WTC11 (cell line): ENCODE measurements at regions not wholly inside any gene's neighbourhood (a gene's known extent, or its start where the extent isn't known, plus 50 kb on each side); places are given as distances from the start of the nearest gene placed in this dataset.

Experiments used
- ATAC-seq: fragments of 200-7000 bp; cut with Tn5 transposase; 2 replicates; pipeline ENCODE4 v1.10.0; 2021; ENCODE audit warnings: mild to moderate bottlenecking, moderate library complexity
- CTCF ChIA-PET: fragments of 300-600 bp; sonication (Branson Sonifier 250); formaldehyde crosslinking; loops from one replicate; lab custom pipeline; 2021; ENCODE audit warnings: antibody characterized with exemption; lab: Charles Lee
- POLR2A ChIA-PET: fragments of 350-600 bp; sonication (Branson Sonifier 250); formaldehyde crosslinking; loops from one replicate; lab custom pipeline; 2021; ENCODE audit warnings: antibody characterized with exemption; lab: Charles Lee
- DNase-seq: peaks from one replicate; pipeline ENCODE4 v3.0.0; 2021; ENCODE audit warnings: low spot score
- H3K27ac Mint-ChIP-seq: 2 replicates; pipeline ENCODE4 v1.8.0; 2021; ENCODE audit warnings: mixed read lengths
- H3K27me3 Mint-ChIP-seq: 2 replicates; pipeline ENCODE4 v1.8.0; 2021; ENCODE audit warnings: low read depth, mild to moderate bottlenecking, moderate library complexity, mixed read lengths
- H3K36me3 Mint-ChIP-seq: 2 replicates; pipeline ENCODE4 v1.8.0; 2021; ENCODE audit warnings: mixed read lengths
- H3K4me1 Mint-ChIP-seq: 2 replicates; pipeline ENCODE4 v1.8.0; 2022; ENCODE audit warnings: mixed read lengths
- H3K4me3 Mint-ChIP-seq: 2 replicates; pipeline ENCODE4 v1.8.0; 2021; ENCODE audit warnings: mild to moderate bottlenecking, moderate library complexity, mixed read lengths
- H3K9me3 Mint-ChIP-seq: 2 replicates; pipeline ENCODE4 v1.8.0; 2021; ENCODE audit warnings: mixed read lengths
- CBFB ChIP-seq: sonication (generic); formaldehyde crosslinking; IDR thresholded peaks from 2 replicates; pipeline ENCODE4 v1.8.1; 2022; ENCODE audit warnings: mild to moderate bottlenecking, low read depth, missing genetic modification reagents
- CREM ChIP-seq: sonication (generic); formaldehyde crosslinking; IDR thresholded peaks from 2 replicates; pipeline ENCODE4 v1.8.1; 2022; ENCODE audit warnings: mild to moderate bottlenecking, missing genetic modification reagents, moderate library complexity
- ETV6 ChIP-seq: sonication (generic); formaldehyde crosslinking; IDR thresholded peaks from 2 replicates; pipeline ENCODE4 v1.8.1; 2022; ENCODE audit warnings: mild to moderate bottlenecking, missing genetic modification reagents
- FOXK1 ChIP-seq: sonication (generic); formaldehyde crosslinking; IDR thresholded peaks from 2 replicates; pipeline ENCODE4 v1.8.0; 2022; ENCODE audit warnings: mild to moderate bottlenecking, moderate library complexity, missing genetic modification reagents
- FOXP1 ChIP-seq: sonication (generic); formaldehyde crosslinking; IDR thresholded peaks from 2 replicates; pipeline ENCODE4 v1.8.0; 2022; ENCODE audit warnings: missing genetic modification reagents, mild to moderate bottlenecking, moderate library complexity, borderline replicate concordance
- MYBL2 ChIP-seq: sonication (generic); formaldehyde crosslinking; IDR thresholded peaks from 2 replicates; pipeline ENCODE4 v1.8.1; 2023; ENCODE audit warnings: mild to moderate bottlenecking, moderate library complexity, missing genetic modification reagents
- NR1H2 ChIP-seq: sonication (generic); formaldehyde crosslinking; IDR thresholded peaks from 2 replicates; pipeline ENCODE4 v1.9.0; 2021; ENCODE audit warnings: mild to moderate bottlenecking, moderate library complexity, missing genetic modification reagents
- SP1 ChIP-seq: sonication (generic); formaldehyde crosslinking; conservative IDR thresholded peaks from 2 replicates; pipeline ENCODE4 v1.8.1; 2022; ENCODE audit warnings: missing genetic modification reagents
- ZNF121 ChIP-seq: sonication (generic); formaldehyde crosslinking; IDR thresholded peaks from 2 replicates; pipeline ENCODE4 v1.8.0; 2023; ENCODE audit warnings: missing genetic modification reagents
- ZNF263 ChIP-seq: sonication (generic); formaldehyde crosslinking; IDR thresholded peaks from 2 replicates; pipeline ENCODE4 v1.8.1; 2022; ENCODE audit warnings: low read depth, mild to moderate bottlenecking, moderate library complexity, missing genetic modification reagents
- ZNF671 ChIP-seq: fragments of 250-450 bp; sonication (Bioruptor Pico); IDR thresholded peaks from 2 replicates; pipeline ENCODE4 v1.8.0; 2021; ENCODE audit warnings: mild to moderate bottlenecking
- TF ChIP-seq, protein P1 (sequence below): fragments of 250-450 bp; sonication (Bioruptor Pico); IDR thresholded peaks from 2 replicates; pipeline ENCODE4 v1.8.0; 2021; ENCODE audit warnings: mild to moderate bottlenecking
- TF ChIP-seq, protein P2 (sequence below): fragments of 200-600 bp; IDR thresholded peaks from 2 replicates; pipeline ENCODE4 v1.8.0; 2022; ENCODE audit warnings: antibody characterized with exemption
- TF ChIP-seq, protein P3 (sequence below): sonication (generic); formaldehyde crosslinking; IDR thresholded peaks from 2 replicates; pipeline ENCODE4 v1.8.1; 2022; ENCODE audit warnings: low read depth, mild to moderate bottlenecking, moderate library complexity, missing genetic modification reagents, borderline replicate concordance
- TF ChIP-seq, protein P4 (sequence below): sonication (generic); formaldehyde crosslinking; IDR thresholded peaks from 2 replicates; pipeline ENCODE4 v1.8.0; 2022; ENCODE audit warnings: mild to moderate bottlenecking, missing genetic modification reagents
- TF ChIP-seq, protein P5 (sequence below): fragments of 250-450 bp; sonication (Bioruptor Pico); IDR thresholded peaks from 2 replicates; pipeline ENCODE4 v1.9.0; 2021; ENCODE audit warnings: mild to moderate bottlenecking
- TF ChIP-seq, protein P6 (sequence below): fragments of 250-450 bp; sonication (Bioruptor Pico); conservative IDR thresholded peaks from 2 replicates; pipeline ENCODE4 v1.9.0; 2021; ENCODE audit warnings: mild to moderate bottlenecking
- TF ChIP-seq, protein P7 (sequence below): sonication (generic); formaldehyde crosslinking; IDR thresholded peaks from 2 replicates; pipeline ENCODE4 v1.8.1; 2022; ENCODE audit warnings: low read depth, missing genetic modification reagents, borderline replicate concordance
- TF ChIP-seq, protein P8 (sequence below): sonication (generic); formaldehyde crosslinking; IDR thresholded peaks from 2 replicates; pipeline ENCODE4 v1.8.1; 2023; ENCODE audit warnings: mild to moderate bottlenecking, missing genetic modification reagents
- TF ChIP-seq, protein P9 (sequence below): sonication (generic); formaldehyde crosslinking; IDR thresholded peaks from 2 replicates; pipeline ENCODE4 v1.8.0; 2023; ENCODE audit warnings: mild to moderate bottlenecking, missing genetic modification reagents
- TF ChIP-seq, protein P10 (sequence below): sonication (generic); formaldehyde crosslinking; IDR thresholded peaks from 2 replicates; pipeline ENCODE4 v1.8.1; 2023; ENCODE audit warnings: mild to moderate bottlenecking, missing genetic modification reagents, moderate library complexity
- TF ChIP-seq, protein P11 (sequence below): sonication (generic); formaldehyde crosslinking; IDR thresholded peaks from 2 replicates; pipeline ENCODE4 v1.8.0; 2022; ENCODE audit warnings: mild to moderate bottlenecking, missing genetic modification reagents

DNA sequence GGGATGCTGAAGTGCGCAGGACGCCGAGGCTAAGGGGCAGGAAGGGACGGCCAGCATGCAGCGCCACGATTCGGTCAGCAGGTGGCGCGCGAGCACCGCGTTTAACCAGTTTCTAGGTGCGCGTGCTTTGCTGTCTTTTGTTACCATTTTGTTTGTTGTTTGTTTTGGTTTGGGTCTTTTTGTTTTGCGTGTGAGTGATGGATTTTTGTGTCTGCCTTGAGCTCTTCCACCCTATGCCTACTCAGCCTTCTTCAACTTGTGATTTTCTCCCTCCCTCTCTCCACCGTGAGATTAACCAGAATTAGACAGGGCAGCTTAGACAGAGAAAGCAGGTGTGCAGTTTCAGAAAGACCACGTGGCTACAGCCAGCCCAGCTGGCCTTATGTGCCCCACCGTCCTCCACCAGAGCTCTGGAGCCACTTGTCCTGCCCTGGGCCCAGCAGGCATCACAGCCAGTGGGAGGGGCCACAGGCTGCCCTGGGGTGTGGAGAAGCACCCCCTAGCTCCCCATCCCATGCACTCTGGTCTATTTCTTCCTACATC, 180.2 kb downstream of the RNF144A start:
- no peak overlapping the region for H3K27ac Mint-ChIP-seq
- no peaks in the 10 kb centered on the region for H3K9me3 Mint-ChIP-seq
- peaks cover 8% of the 10 kb centered on the region for H3K27me3 Mint-ChIP-seq
- ATAC-seq (peak; percentile 98), DNase-seq (peak; percentile 83)
- ChIA-PET CTCF (interaction anchor here (0.8 to 1.7 kb wide), 12 partner anchors 9 to 1796 kb away, joined by 3 to 14 read pairs (median 3); no protein-coding TSS in a partner anchor), POLR2A (no interaction called here)
- H3K4me3 Mint-ChIP-seq, result peak overlapping the region; percentile 12; the same call in 1 of the 2 replicates
- H3K4me1 Mint-ChIP-seq, result peaks cover 7% of the 10 kb centered on the region
- H3K36me3 Mint-ChIP-seq, result no peaks in the 10 kb centered on the region
- TF ChIP-seq, protein P1, sequence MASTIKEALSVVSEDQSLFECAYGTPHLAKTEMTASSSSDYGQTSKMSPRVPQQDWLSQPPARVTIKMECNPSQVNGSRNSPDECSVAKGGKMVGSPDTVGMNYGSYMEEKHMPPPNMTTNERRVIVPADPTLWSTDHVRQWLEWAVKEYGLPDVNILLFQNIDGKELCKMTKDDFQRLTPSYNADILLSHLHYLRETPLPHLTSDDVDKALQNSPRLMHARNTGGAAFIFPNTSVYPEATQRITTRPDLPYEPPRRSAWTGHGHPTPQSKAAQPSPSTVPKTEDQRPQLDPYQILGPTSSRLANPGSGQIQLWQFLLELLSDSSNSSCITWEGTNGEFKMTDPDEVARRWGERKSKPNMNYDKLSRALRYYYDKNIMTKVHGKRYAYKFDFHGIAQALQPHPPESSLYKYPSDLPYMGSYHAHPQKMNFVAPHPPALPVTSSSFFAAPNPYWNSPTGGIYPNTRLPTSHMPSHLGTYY (CRISPR knock-in tag), result no peak
- TF ChIP-seq, protein P2, sequence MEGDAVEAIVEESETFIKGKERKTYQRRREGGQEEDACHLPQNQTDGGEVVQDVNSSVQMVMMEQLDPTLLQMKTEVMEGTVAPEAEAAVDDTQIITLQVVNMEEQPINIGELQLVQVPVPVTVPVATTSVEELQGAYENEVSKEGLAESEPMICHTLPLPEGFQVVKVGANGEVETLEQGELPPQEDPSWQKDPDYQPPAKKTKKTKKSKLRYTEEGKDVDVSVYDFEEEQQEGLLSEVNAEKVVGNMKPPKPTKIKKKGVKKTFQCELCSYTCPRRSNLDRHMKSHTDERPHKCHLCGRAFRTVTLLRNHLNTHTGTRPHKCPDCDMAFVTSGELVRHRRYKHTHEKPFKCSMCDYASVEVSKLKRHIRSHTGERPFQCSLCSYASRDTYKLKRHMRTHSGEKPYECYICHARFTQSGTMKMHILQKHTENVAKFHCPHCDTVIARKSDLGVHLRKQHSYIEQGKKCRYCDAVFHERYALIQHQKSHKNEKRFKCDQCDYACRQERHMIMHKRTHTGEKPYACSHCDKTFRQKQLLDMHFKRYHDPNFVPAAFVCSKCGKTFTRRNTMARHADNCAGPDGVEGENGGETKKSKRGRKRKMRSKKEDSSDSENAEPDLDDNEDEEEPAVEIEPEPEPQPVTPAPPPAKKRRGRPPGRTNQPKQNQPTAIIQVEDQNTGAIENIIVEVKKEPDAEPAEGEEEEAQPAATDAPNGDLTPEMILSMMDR, result peak; percentile 95
- TF ChIP-seq, protein P3, sequence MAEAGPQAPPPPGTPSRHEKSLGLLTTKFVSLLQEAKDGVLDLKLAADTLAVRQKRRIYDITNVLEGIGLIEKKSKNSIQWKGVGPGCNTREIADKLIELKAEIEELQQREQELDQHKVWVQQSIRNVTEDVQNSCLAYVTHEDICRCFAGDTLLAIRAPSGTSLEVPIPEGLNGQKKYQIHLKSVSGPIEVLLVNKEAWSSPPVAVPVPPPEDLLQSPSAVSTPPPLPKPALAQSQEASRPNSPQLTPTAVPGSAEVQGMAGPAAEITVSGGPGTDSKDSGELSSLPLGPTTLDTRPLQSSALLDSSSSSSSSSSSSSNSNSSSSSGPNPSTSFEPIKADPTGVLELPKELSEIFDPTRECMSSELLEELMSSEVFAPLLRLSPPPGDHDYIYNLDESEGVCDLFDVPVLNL (CRISPR knock-in tag), result no peak
- TF ChIP-seq FOXK1, result 0 out of 2 replicates have a peak, but pooled peaks have one; percentile 11
- no peak for TF ChIP-seq NR1H2 (CRISPR knock-in tag)
- TF ChIP-seq ZNF671, result no peak
- TF ChIP-seq CBFB (CRISPR knock-in tag), result no peak
- TF ChIP-seq CREM (CRISPR knock-in tag), result no peak
- no peak for TF ChIP-seq ZNF121 (CRISPR knock-in tag)
- TF ChIP-seq, protein P4, sequence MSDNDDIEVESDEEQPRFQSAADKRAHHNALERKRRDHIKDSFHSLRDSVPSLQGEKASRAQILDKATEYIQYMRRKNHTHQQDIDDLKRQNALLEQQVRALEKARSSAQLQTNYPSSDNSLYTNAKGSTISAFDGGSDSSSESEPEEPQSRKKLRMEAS (CRISPR knock-in tag), result peak; percentile 65
- TF ChIP-seq, protein P5, sequence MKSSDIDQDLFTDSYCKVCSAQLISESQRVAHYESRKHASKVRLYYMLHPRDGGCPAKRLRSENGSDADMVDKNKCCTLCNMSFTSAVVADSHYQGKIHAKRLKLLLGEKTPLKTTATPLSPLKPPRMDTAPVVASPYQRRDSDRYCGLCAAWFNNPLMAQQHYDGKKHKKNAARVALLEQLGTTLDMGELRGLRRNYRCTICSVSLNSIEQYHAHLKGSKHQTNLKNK (CRISPR knock-in tag), result no peak
- peak; percentile 56 for TF ChIP-seq FOXP1 (CRISPR knock-in tag)
- TF ChIP-seq, protein P6, sequence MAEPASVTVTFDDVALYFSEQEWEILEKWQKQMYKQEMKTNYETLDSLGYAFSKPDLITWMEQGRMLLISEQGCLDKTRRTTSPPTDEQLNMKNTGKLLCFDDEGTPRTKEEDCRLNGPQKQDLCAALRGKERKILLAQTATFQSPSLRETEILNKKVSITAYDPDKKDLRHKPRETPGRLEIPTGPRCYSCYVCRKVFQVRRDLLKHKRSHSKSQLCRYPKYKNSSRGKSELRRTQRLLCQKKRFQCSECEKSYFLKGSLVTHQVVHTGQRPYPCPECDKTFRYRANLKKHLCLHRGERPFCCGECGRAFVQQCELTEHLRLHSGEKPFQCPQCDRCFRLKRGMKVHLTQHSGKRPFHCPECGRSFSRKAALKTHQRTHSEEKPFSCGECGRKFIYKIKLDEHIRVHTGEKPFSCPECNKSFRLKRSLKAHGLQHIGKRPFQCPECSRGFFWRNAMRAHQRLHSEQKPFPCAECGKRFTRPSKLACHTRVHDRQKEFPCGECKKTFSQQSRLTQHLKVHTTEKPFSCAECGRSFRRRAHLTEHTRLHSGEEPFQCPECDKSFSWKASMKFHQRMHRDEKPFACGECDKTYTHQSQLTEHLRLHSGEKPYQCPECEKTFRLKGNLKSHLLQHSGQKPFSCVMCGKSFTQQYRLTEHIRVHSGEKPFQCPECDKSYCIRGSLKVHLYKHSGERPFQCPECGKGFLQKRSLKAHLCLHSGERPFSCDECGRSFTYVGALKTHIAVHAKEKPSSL (CRISPR knock-in tag), result no peak
- TF ChIP-seq, protein P7, sequence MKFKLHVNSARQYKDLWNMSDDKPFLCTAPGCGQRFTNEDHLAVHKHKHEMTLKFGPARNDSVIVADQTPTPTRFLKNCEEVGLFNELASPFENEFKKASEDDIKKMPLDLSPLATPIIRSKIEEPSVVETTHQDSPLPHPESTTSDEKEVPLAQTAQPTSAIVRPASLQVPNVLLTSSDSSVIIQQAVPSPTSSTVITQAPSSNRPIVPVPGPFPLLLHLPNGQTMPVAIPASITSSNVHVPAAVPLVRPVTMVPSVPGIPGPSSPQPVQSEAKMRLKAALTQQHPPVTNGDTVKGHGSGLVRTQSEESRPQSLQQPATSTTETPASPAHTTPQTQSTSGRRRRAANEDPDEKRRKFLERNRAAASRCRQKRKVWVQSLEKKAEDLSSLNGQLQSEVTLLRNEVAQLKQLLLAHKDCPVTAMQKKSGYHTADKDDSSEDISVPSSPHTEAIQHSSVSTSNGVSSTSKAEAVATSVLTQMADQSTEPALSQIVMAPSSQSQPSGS (CRISPR knock-in tag), result no peak
- TF ChIP-seq, protein P8, sequence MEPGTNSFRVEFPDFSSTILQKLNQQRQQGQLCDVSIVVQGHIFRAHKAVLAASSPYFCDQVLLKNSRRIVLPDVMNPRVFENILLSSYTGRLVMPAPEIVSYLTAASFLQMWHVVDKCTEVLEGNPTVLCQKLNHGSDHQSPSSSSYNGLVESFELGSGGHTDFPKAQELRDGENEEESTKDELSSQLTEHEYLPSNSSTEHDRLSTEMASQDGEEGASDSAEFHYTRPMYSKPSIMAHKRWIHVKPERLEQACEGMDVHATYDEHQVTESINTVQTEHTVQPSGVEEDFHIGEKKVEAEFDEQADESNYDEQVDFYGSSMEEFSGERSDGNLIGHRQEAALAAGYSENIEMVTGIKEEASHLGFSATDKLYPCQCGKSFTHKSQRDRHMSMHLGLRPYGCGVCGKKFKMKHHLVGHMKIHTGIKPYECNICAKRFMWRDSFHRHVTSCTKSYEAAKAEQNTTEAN (CRISPR knock-in tag), result no peak; the same call in 1 of the 2 replicates
- 0 out of 2 replicates have a peak, but pooled peaks have one; percentile 17 for TF ChIP-seq SP1 (CRISPR knock-in tag)
- TF ChIP-seq, protein P9, sequence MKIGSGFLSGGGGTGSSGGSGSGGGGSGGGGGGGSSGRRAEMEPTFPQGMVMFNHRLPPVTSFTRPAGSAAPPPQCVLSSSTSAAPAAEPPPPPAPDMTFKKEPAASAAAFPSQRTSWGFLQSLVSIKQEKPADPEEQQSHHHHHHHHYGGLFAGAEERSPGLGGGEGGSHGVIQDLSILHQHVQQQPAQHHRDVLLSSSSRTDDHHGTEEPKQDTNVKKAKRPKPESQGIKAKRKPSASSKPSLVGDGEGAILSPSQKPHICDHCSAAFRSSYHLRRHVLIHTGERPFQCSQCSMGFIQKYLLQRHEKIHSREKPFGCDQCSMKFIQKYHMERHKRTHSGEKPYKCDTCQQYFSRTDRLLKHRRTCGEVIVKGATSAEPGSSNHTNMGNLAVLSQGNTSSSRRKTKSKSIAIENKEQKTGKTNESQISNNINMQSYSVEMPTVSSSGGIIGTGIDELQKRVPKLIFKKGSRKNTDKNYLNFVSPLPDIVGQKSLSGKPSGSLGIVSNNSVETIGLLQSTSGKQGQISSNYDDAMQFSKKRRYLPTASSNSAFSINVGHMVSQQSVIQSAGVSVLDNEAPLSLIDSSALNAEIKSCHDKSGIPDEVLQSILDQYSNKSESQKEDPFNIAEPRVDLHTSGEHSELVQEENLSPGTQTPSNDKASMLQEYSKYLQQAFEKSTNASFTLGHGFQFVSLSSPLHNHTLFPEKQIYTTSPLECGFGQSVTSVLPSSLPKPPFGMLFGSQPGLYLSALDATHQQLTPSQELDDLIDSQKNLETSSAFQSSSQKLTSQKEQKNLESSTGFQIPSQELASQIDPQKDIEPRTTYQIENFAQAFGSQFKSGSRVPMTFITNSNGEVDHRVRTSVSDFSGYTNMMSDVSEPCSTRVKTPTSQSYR, result no peak
- 0 out of 2 replicates have a peak, but pooled peaks have one; percentile 60 for TF ChIP-seq MYBL2
- TF ChIP-seq, protein P10, sequence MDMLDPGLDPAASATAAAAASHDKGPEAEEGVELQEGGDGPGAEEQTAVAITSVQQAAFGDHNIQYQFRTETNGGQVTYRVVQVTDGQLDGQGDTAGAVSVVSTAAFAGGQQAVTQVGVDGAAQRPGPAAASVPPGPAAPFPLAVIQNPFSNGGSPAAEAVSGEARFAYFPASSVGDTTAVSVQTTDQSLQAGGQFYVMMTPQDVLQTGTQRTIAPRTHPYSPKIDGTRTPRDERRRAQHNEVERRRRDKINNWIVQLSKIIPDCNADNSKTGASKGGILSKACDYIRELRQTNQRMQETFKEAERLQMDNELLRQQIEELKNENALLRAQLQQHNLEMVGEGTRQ, result peak; percentile 65; the same call in 1 of the 2 replicates
- TF ChIP-seq, protein P11, sequence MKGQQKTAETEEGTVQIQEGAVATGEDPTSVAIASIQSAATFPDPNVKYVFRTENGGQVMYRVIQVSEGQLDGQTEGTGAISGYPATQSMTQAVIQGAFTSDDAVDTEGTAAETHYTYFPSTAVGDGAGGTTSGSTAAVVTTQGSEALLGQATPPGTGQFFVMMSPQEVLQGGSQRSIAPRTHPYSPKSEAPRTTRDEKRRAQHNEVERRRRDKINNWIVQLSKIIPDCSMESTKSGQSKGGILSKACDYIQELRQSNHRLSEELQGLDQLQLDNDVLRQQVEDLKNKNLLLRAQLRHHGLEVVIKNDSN, result peak; percentile 64; the same call in 1 of the 2 replicates
- peak; percentile 26; the same call in 1 of the 2 replicates for TF ChIP-seq ETV6 (CRISPR knock-in tag)
- no peak for TF ChIP-seq ZNF263
